Osteoblast (primary cell): ENCODE measurements at regions not wholly inside any gene's neighbourhood (a gene's known extent, or its start where the extent isn't known, plus 50 kb on each side); places are given as distances from the start of the nearest gene placed in this dataset.

ENCODE experiments used
- DNase-seq: peaks from one replicate; pipeline ENCODE4 v3.0.0; 2011; ENCODE audit warnings: low spot score, mixed read lengths; ENCODE audit not compliant: insufficient read length; ENCODE audit errors: missing footprints
- H2AFZ ChIP-seq: 2 replicates; pipeline ENCODE4 v1.6.0; 2011; ENCODE audit warnings: mild to moderate bottlenecking, low read length
- H3K27ac ChIP-seq: 2 replicates; pipeline ENCODE4 v1.5.1; 2011; ENCODE audit warnings: mild to moderate bottlenecking, low read depth, low read length, moderate library complexity
- H3K27me3 ChIP-seq: 2 replicates; pipeline ENCODE4 v1.6.0; 2012; ENCODE audit warnings: mild to moderate bottlenecking, control low read depth, inconsistent platforms, low read length, moderate library complexity; ENCODE audit not compliant: insufficient read depth
- H3K36me3 ChIP-seq: 2 replicates; pipeline ENCODE4 v1.5.1; 2011; ENCODE audit warnings: mild to moderate bottlenecking, low read length, control low read depth, moderate library complexity; ENCODE audit not compliant: insufficient read depth
- H3K4me1 ChIP-seq: 2 replicates; pipeline ENCODE4 v1.5.1; 2011; ENCODE audit warnings: mild to moderate bottlenecking, low read length, control low read depth, moderate library complexity; ENCODE audit not compliant: insufficient read depth
- H3K4me2 ChIP-seq: 2 replicates; pipeline ENCODE4 v1.6.0; 2011; ENCODE audit warnings: mild to moderate bottlenecking, low read length; ENCODE audit not compliant: insufficient read depth
- H3K4me3 ChIP-seq: fragments of 200-600 bp; sonication (generic); 3 replicates; pipeline ENCODE4 v1.5.1; 2012; ENCODE audit warnings: mild to moderate bottlenecking, low read length, inconsistent platforms; ENCODE audit not compliant: insufficient read depth
- H3K79me2 ChIP-seq: 2 replicates; pipeline ENCODE4 v1.6.0; 2012; ENCODE audit warnings: mild to moderate bottlenecking, low read length, control low read depth, inconsistent platforms; ENCODE audit not compliant: insufficient read depth
- H3K9me3 ChIP-seq: 2 replicates; pipeline ENCODE4 v1.5.1; 2011; ENCODE audit warnings: low read depth, low read length, control low read depth
- H4K20me1 ChIP-seq: 2 replicates; pipeline ENCODE4 v1.6.0; 2012; ENCODE audit warnings: mild to moderate bottlenecking, low read length, control low read depth; ENCODE audit not compliant: insufficient read depth
- TF ChIP-seq, protein P1 (sequence below): IDR thresholded peaks from 2 replicates; pipeline ENCODE4 v1.5.1; 2011; ENCODE audit warnings: mild to moderate bottlenecking, low read depth, low read length, moderate library complexity; ENCODE audit errors: extremely low read depth

DNA sequence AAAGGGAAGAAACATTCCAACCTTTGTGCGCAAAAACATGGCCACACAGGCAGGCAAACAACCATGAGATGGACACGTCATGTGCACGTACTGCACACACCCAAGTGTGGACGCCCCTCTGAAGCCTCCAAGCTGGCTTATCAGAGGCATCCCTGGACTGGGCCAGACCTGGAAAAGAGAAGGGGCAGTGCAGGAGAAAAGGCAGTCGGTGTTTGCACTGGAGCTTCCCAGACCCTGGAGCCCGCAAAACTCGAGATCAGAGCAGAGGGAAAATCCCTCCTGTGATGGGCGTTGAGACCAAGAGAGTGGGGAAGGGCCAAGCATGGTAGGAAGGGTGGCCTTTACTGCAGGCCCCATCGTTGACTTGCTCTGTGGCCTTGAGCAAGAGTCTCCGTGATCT, 269.5 kb downstream of the CYRIA start:
- TF ChIP-seq, protein P1, sequence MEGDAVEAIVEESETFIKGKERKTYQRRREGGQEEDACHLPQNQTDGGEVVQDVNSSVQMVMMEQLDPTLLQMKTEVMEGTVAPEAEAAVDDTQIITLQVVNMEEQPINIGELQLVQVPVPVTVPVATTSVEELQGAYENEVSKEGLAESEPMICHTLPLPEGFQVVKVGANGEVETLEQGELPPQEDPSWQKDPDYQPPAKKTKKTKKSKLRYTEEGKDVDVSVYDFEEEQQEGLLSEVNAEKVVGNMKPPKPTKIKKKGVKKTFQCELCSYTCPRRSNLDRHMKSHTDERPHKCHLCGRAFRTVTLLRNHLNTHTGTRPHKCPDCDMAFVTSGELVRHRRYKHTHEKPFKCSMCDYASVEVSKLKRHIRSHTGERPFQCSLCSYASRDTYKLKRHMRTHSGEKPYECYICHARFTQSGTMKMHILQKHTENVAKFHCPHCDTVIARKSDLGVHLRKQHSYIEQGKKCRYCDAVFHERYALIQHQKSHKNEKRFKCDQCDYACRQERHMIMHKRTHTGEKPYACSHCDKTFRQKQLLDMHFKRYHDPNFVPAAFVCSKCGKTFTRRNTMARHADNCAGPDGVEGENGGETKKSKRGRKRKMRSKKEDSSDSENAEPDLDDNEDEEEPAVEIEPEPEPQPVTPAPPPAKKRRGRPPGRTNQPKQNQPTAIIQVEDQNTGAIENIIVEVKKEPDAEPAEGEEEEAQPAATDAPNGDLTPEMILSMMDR: no peak
- no peaks in the 10 kb centered on the region for H3K27me3 ChIP-seq
- no peak overlapping the region for H3K4me3 ChIP-seq
- H3K4me1 ChIP-seq: no peaks in the 10 kb centered on the region
- no peak overlapping the region for H3K27ac ChIP-seq
- no peak overlapping the region for H2AFZ ChIP-seq
- H3K79me2 ChIP-seq: no peaks in the 10 kb centered on the region
- H4K20me1 ChIP-seq: no peaks in the 10 kb centered on the region
- DNase-seq: no peak
- no peaks in the 10 kb centered on the region for H3K36me3 ChIP-seq
- no peak overlapping the region for H3K4me2 ChIP-seq
- H3K9me3 ChIP-seq: no peaks in the 10 kb centered on the region

DNA sequence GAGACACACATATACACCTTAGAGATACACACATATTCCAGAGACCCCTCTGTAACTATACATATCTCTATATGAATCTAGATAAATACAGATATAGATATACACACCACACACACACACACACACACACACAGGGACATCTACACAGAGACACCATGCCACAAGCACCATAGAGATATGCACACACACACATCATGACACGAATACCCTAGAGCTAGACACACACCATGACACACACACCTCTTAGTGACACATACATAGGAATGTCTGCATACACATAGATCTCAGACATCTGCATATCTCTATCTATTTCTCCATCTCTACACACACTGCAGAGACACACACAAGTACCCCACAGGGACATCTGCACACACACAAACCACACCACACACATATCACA, 270.0 kb downstream of the CYRIA start:
- Histone ChIP-seq H2AFZ (no peak overlapping the region), H3K4me2 (no peak overlapping the region), H3K79me2 (no peaks in the 10 kb centered on the region), H3K27me3 (no peaks in the 10 kb centered on the region), H3K9me3 (no peaks in the 10 kb centered on the region), H3K27ac (no peak overlapping the region), H4K20me1 (no peaks in the 10 kb centered on the region), H3K36me3 (no peaks in the 10 kb centered on the region), H3K4me1 (no peaks in the 10 kb centered on the region), H3K4me3 (no peak overlapping the region)
- TF ChIP-seq, protein P1: no peak
- DNase-seq: no peak

DNA sequence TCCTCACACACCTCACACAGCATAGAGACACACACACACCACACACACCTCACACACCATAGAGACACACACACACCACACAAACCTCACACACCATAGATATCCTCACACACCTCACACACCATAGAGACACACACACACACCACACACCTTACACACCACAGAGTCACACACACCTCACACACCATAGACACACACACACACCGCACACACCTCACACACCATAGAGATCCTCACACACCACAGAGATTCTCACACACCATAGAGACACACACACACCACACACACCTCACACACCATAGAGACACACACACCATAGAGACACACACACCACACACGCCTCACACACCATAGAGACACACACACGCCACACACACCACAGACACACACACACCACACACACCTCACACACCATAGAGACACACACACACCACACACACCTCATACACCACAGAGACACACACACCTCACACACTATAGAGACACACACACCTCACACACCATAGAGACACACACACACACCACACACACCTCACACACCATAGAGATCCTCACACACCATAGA, 270.6 kb downstream of the CYRIA start:
- Histone ChIP-seq H3K36me3 (no peaks in the 10 kb centered on the region), H3K9me3 (no peaks in the 10 kb centered on the region), H3K4me2 (no peak overlapping the region), H3K4me3 (no peak overlapping the region), H3K4me1 (no peaks in the 10 kb centered on the region), H3K27ac (no peak overlapping the region), H4K20me1 (no peaks in the 10 kb centered on the region), H2AFZ (no peak overlapping the region), H3K27me3 (no peaks in the 10 kb centered on the region), H3K79me2 (no peaks in the 10 kb centered on the region)
- DNase-seq: no peak
- TF ChIP-seq, protein P1: no peak

GRCh38 chr2:16394072-16394985, 271.3 kb downstream of the CYRIA start:
- no peaks in the 10 kb centered on the region for H3K9me3 ChIP-seq

More at GRCh38 chr2:16394072-16394985, 271.3 kb downstream of the CYRIA start:
- TF ChIP-seq, protein P1: no peak
- Histone ChIP-seq H4K20me1 (no peaks in the 10 kb centered on the region), H3K79me2 (no peaks in the 10 kb centered on the region), H3K27me3 (no peaks in the 10 kb centered on the region), H3K4me2 (no peak overlapping the region), H3K36me3 (no peaks in the 10 kb centered on the region), H3K27ac (no peak overlapping the region), H3K4me1 (no peaks in the 10 kb centered on the region), H3K4me3 (no peak overlapping the region), H2AFZ (no peak overlapping the region)
- no peak for DNase-seq
